Suprapubic skin (tissue), 4 donors: ENCODE measurements at regions not wholly inside any gene's neighbourhood (a gene's known extent, or its start where the extent isn't known, plus 50 kb on each side); places are given as distances from the start of the nearest gene placed in this dataset.

ENCODE experiments used
- CTCF ChIP-seq, 2 donors: fragments of 200-600 bp in 1 of 2; fragments of 450-650 bp in 1 of 2; sonication (generic) in 1 of 2; IDR thresholded peaks; one replicate each; pipeline ENCODE4 v1.5.1; 2016 to 2019; ENCODE audit warnings: antibody characterized with exemption in 2 of 2, mild to moderate bottlenecking in 1 of 2, moderate library complexity in 1 of 2
- POLR2A ChIP-seq, 2 donors: fragments of 450-650 bp; IDR thresholded peaks; one replicate each; pipeline ENCODE4 v1.6.1; 2017; ENCODE audit warnings: antibody characterized with exemption in 2 of 2, mild to moderate bottlenecking in 2 of 2, moderate library complexity in 2 of 2
- POLR2AphosphoS5 ChIP-seq, 3 donors: sonication (generic); formaldehyde crosslinking; IDR thresholded peaks; one replicate each; pipeline ENCODE4 v1.6.1; 2017; ENCODE audit warnings: antibody characterized with exemption in 3 of 3

- no peak for TF ChIP-seq CTCF (IDR thresholded peaks at IDR 0.05)
- TF ChIP-seq POLR2A (IDR thresholded peaks at IDR 0.05): no peak
- no peak for TF ChIP-seq POLR2AphosphoS5 (IDR thresholded peaks at IDR 0.05)
Observed at GRCh38 chr18:10322435-10322834, 132.0 kb upstream of the APCDD1 start.
